ENCODE measurements at regions not wholly inside any gene's neighbourhood (a gene's known extent, or its start where the extent isn't known, plus 50 kb on each side); places are given as distances from the start of the nearest gene placed in this dataset.

DNA sequence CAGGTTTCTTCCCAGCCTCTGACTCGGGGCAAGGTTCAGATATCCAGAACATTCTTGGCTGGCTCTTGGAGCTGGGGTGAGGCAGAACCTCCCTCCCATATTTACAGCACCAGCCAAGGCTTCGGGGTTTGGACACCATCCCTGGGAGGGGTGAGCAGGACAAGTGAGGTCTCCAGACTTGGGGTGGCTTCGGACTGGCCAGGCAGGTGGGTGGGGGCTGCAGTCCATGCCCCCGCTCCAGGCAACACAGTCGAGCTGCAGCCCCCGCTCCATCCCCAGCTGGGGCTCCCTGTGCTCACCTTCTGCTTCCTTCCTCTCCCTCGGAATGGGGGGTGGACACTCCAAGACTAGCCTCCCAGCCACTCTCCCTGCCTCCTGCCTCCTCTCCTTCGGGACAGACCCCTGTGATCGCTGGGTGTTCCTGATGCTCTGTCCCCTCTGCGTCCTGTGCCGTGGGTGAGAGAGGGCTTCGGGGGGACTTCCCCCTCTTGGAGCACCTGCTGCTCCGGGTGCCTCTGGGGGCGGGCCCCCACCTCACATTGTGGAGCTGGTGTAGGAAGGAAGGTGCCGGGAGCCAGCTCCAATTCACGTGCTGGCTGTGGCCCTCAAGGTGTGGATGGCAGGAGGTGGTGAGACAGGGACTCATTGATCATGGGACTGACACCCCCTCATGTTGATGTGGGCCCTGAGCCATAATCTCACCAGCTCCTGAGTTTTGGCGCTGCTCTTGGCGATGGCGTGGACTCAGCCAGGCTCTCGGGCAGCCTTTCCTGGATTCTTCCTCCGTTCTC, 189.2 kb downstream of the SEC14L1 start:
- H3K27ac ChIP-seq, result no peak overlapping the region

DNA sequence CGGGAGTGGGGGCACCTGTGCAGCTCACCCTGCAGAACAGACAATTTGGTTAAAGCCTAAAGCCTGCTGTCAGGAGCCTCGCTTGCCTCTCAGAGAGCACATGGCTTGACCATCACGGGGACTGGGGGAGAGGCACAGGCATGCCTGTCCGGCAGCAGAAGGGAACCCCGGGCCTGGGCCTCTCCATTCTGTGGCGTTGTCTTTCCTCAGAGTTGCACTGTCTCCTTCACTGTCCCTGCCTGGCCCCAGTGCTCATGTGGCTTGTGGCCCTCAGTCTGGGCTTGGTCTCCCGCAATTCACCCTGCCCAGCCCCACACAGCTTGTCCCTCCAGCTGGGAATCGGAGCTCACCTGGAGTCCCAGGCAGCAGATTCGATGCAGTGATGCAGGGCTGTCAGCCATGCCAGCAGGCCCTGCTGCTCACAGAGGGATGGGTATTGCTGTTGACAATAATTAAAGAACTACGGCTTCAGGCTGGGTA, 189.9 kb downstream of the SEC14L1 start:
- no peak overlapping the region for H3K4me3 ChIP-seq
- peaks cover 0 to 5% (median 0%) of the 10 kb centered on the region in 11 donors for H3K9me3 ChIP-seq
- H3K27me3 ChIP-seq, result no peaks in the 10 kb centered on the region
- peaks cover 0 to 47% (median 18%) of the 10 kb centered on the region in 9 donors for H3K4me1 ChIP-seq
- intact Hi-C loops (cut with DNase I), result loop anchor here (1.0 to 10.0 kb wide), 12 partner anchors 42 to 684 kb away; no protein-coding TSS in a partner anchor
- 89 to 94% methylated on average over 10 of the region's 10 CpGs for WGBS, 2 donors
- TF ChIP-seq, protein P1, sequence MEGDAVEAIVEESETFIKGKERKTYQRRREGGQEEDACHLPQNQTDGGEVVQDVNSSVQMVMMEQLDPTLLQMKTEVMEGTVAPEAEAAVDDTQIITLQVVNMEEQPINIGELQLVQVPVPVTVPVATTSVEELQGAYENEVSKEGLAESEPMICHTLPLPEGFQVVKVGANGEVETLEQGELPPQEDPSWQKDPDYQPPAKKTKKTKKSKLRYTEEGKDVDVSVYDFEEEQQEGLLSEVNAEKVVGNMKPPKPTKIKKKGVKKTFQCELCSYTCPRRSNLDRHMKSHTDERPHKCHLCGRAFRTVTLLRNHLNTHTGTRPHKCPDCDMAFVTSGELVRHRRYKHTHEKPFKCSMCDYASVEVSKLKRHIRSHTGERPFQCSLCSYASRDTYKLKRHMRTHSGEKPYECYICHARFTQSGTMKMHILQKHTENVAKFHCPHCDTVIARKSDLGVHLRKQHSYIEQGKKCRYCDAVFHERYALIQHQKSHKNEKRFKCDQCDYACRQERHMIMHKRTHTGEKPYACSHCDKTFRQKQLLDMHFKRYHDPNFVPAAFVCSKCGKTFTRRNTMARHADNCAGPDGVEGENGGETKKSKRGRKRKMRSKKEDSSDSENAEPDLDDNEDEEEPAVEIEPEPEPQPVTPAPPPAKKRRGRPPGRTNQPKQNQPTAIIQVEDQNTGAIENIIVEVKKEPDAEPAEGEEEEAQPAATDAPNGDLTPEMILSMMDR (IDR thresholded peaks at IDR 0.05), result no peak
- no peaks in the 10 kb centered on the region for H3K36me3 ChIP-seq
- H3K27ac ChIP-seq, result peak overlapping the region in 1 of 10 donors; percentile 80
- DNase-seq, result peak in 1 of 2 donors; percentile 4
- ATAC-seq, result no peak

More for the DNA sequence above, 189.2 kb downstream of the SEC14L1 start:
- intact Hi-C loops (cut with DNase I), result loop anchor here (2.0 to 10.0 kb wide), 11 partner anchors 42 to 685 kb away; no protein-coding TSS in a partner anchor
- H3K4me3 ChIP-seq, result no peak overlapping the region
- 88 to 91% methylated on average over 21 of the region's 21 CpGs for WGBS, 2 donors
- peaks cover 0 to 5% (median 0%) of the 10 kb centered on the region in 11 donors for H3K9me3 ChIP-seq
- no peaks in the 10 kb centered on the region for H3K27me3 ChIP-seq
- no peak for ATAC-seq
- peaks cover 0 to 54% (median 22%) of the 10 kb centered on the region in 9 donors for H3K4me1 ChIP-seq
- peak in 1 of 2 donors; percentile 8 for DNase-seq
- TF ChIP-seq, protein P1 (IDR thresholded peaks at IDR 0.05), result no peak
- no peaks in the 10 kb centered on the region for H3K36me3 ChIP-seq

DNA sequence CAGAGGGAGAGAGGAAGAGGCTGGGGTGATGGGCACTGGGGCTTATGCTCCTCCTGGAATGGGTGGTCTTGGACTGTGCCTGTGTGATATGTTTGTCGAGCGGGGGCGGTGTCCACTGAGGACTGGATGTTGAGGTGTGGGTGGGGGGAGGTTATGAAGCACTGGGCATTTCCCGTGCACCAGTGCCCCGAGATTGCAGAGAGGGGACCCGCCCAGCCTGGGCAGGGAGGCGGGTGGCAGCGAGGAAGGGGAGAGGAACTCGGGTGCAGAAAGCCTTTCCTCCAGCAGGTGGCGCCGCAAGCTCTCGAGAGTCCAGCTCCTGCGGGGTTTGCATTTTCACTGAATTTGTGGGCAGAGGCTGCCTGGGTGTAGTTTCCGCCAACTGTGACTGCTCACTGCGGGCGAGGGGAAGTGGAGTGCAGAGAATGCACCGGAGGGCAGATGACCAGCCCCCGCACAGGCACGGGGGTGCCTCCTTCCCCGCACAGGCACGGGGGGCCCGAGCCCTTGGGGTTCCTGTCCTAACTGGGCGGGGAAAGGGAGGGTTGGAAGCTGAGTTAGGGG, 190.6 kb downstream of the SEC14L1 start:
- ATAC-seq (peak; percentile 86 to 94 (median 91)), DNase-seq (peak; percentile 94 to 95)
- Histone ChIP-seq H3K27me3 (no peaks in the 10 kb centered on the region), H3K9me3 (peaks cover 0 to 6% (median 0%) of the 10 kb centered on the region in 11 donors), H3K27ac (peak overlapping the region in 7 of 10 donors; percentile 15 to 80 (median 62)), H3K4me1 (peaks cover 0 to 40% (median 12%) of the 10 kb centered on the region in 9 donors), H3K36me3 (no peaks in the 10 kb centered on the region), H3K4me3 (peak overlapping the region in 6 of 10 donors; percentile 26 to 46 (median 34))
- WGBS, 2 donors, result 8% methylated on average over 23 of the region's 23 CpGs
- intact Hi-C loops (cut with DNase I), result loop anchor here (1.0 to 10.0 kb wide), 12 partner anchors 41 to 683 kb away; no protein-coding TSS in a partner anchor
- TF ChIP-seq, protein P1 (IDR thresholded peaks at IDR 0.05), result peak; percentile 92 to 98 (median 96)
